ENCODE measurements at regions not wholly inside any gene's neighbourhood (a gene's known extent, or its start where the extent isn't known, plus 50 kb on each side); places are given as distances from the start of the nearest gene placed in this dataset.

- TF ChIP-seq, protein P1, sequence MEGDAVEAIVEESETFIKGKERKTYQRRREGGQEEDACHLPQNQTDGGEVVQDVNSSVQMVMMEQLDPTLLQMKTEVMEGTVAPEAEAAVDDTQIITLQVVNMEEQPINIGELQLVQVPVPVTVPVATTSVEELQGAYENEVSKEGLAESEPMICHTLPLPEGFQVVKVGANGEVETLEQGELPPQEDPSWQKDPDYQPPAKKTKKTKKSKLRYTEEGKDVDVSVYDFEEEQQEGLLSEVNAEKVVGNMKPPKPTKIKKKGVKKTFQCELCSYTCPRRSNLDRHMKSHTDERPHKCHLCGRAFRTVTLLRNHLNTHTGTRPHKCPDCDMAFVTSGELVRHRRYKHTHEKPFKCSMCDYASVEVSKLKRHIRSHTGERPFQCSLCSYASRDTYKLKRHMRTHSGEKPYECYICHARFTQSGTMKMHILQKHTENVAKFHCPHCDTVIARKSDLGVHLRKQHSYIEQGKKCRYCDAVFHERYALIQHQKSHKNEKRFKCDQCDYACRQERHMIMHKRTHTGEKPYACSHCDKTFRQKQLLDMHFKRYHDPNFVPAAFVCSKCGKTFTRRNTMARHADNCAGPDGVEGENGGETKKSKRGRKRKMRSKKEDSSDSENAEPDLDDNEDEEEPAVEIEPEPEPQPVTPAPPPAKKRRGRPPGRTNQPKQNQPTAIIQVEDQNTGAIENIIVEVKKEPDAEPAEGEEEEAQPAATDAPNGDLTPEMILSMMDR (conservative IDR thresholded peaks at IDR 0.05; ENCODE audit: low read length), result no peak
- TF ChIP-seq EZH2phosphoT487 (IDR thresholded peaks at IDR 0.05; ENCODE audit: borderline replicate concordance), result no peak
These were observed 1110.4 kb downstream of the XPNPEP1 start for GRCh38 chr10:108812906-108813305.

All from Loucy (cell line).